A673 (cell line): ENCODE measurements at regions not wholly inside any gene's neighbourhood (a gene's known extent, or its start where the extent isn't known, plus 50 kb on each side); places are given as distances from the start of the nearest gene placed in this dataset.

ENCODE experiments used
- BruUV-seq: library from RNA; stranded (reverse); fragments of 400-500 nt; replicated peaks from 2 replicates; lab custom pipeline; 2021; lab: Mats Ljungman, UMichigan
- CTCF ChIA-PET: fragments of 300-600 bp; sonication (Branson Sonifier 250); formaldehyde crosslinking; loops from one replicate; lab custom pipeline; 2022; ENCODE audit warnings: antibody characterized with exemption; lab: Charles Lee
- POLR2A ChIA-PET: fragments of 300-600 bp; sonication (Branson Sonifier 250); formaldehyde crosslinking; loops from one replicate; lab custom pipeline; 2022; ENCODE audit warnings: antibody characterized with exemption; ENCODE audit not compliant: low non-redundant PET; lab: Charles Lee
- DNase-seq: peaks from one replicate; pipeline ENCODE4 v3.0.0-alpha.2; 2015; ENCODE audit warnings: low spot score
- H3K27ac ChIP-seq: fragments of 200-600 bp; sonication (generic); 2 replicates; pipeline ENCODE4 v1.5.1; 2016; ENCODE audit warnings: mixed run types, low read depth, mild to moderate bottlenecking, mixed read lengths, antibody characterized with exemption, low read length; ENCODE audit not compliant: poor library complexity, severe bottlenecking
- H3K27me3 ChIP-seq: fragments of 200-600 bp; sonication (generic); replicated peaks from 2 replicates; pipeline ENCODE4 v1.6.1; 2017; ENCODE audit warnings: mixed run types, low read depth, mild to moderate bottlenecking, mixed read lengths, antibody characterized with exemption, low read length; ENCODE audit not compliant: insufficient read depth, poor library complexity
- H3K36me3 ChIP-seq: fragments of 200-600 bp; sonication (generic); 2 replicates; pipeline ENCODE4 v1.6.1; 2016; ENCODE audit warnings: mixed run types, mild to moderate bottlenecking, mixed read lengths, antibody characterized with exemption, low read length; ENCODE audit not compliant: insufficient read depth, poor library complexity, severe bottlenecking
- H3K4me1 ChIP-seq: fragments of 200-600 bp; sonication (generic); 2 replicates; pipeline ENCODE4 v1.6.1; 2017; ENCODE audit warnings: mixed run types, mild to moderate bottlenecking, mixed read lengths, antibody characterized with exemption, low read length; ENCODE audit not compliant: insufficient read depth, poor library complexity, severe bottlenecking
- H3K4me3 ChIP-seq: fragments of 200-600 bp; sonication (generic); 2 replicates; pipeline ENCODE4 v1.5.1; 2016; ENCODE audit warnings: low read depth, mixed run types, mild to moderate bottlenecking, mixed read lengths, low read length; ENCODE audit not compliant: poor library complexity, severe bottlenecking
- H3K9me3 ChIP-seq: fragments of 200-600 bp; sonication (generic); 2 replicates; pipeline ENCODE4 v1.6.1; 2016; ENCODE audit warnings: mixed run types, low read depth, mild to moderate bottlenecking, mixed read lengths, antibody characterized with exemption, low read length; ENCODE audit not compliant: poor library complexity, severe bottlenecking
- EZH2 ChIP-seq: fragments of 200-600 bp; sonication (generic); IDR thresholded peaks from 2 replicates; pipeline ENCODE4 v1.6.1; 2017; ENCODE audit warnings: borderline replicate concordance, low read depth, mild to moderate bottlenecking, mixed read lengths, antibody characterized with exemption, low read length; ENCODE audit not compliant: poor library complexity, severe bottlenecking
- intact Hi-C: fragments of 100-400 bp; cut with micrococcal nuclease; formaldehyde crosslinking; loops from one replicate; pipeline ENCODE4 v1.10.0; 2022; ENCODE audit not compliant: unreplicated experiment
- TF ChIP-seq, protein P1 (sequence below): fragments of 300-800, 200-600 bp; sonication (generic); conservative IDR thresholded peaks from 2 replicates; pipeline ENCODE4 v1.5.1; 2017; ENCODE audit warnings: low read depth, mild to moderate bottlenecking, antibody characterized with exemption, low read length, moderate library complexity, mixed read lengths

DNA sequence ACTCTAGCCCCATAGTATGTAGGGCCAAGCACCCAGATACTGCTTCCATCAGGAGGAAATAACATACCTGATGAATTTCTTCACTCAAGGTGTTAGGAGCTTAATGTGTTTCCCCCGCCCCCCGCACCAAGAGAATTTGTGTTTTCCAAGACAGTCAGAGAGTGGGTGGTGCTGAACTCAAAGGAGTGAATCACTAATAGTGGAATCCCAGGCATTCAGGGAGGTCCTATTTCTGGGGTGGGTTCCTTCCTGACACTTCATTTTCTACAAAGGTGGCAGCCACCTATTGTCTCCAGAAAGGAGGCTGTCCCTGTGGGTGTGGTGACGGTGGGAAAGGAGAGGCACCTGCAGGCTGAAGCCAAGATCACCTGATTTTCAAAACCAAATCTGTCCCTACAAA is 50.8 kb upstream of the ELF5 start:
- DNase-seq = no peak
- intact Hi-C loops = no loop called here
- Histone ChIP-seq H3K4me1 (no peaks in the 10 kb centered on the region), H3K4me3 (no peak overlapping the region), H3K27ac (no peak overlapping the region), H3K36me3 (no peaks in the 10 kb centered on the region), H3K27me3 (peaks cover 64% of the 10 kb centered on the region), H3K9me3 (no peaks in the 10 kb centered on the region)
- no TSS peak for BruUV-seq
- POLR2A ChIA-PET = no interaction called here
- TF ChIP-seq EZH2 = no peak
- TF ChIP-seq, protein P1, sequence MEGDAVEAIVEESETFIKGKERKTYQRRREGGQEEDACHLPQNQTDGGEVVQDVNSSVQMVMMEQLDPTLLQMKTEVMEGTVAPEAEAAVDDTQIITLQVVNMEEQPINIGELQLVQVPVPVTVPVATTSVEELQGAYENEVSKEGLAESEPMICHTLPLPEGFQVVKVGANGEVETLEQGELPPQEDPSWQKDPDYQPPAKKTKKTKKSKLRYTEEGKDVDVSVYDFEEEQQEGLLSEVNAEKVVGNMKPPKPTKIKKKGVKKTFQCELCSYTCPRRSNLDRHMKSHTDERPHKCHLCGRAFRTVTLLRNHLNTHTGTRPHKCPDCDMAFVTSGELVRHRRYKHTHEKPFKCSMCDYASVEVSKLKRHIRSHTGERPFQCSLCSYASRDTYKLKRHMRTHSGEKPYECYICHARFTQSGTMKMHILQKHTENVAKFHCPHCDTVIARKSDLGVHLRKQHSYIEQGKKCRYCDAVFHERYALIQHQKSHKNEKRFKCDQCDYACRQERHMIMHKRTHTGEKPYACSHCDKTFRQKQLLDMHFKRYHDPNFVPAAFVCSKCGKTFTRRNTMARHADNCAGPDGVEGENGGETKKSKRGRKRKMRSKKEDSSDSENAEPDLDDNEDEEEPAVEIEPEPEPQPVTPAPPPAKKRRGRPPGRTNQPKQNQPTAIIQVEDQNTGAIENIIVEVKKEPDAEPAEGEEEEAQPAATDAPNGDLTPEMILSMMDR = no peak
- CTCF ChIA-PET = no interaction called here

- intact Hi-C loops = no loop called here
- no peak for TF ChIP-seq EZH2
- TF ChIP-seq, protein P1 = no peak
- DNase-seq = no peak
- BruUV-seq = no TSS peak
- ChIA-PET CTCF (interaction anchor here (0.5 kb wide), 1 partner anchor 326 kb away, joined by 3 read pairs; no protein-coding TSS in a partner anchor), POLR2A (interaction anchor here (0.6 kb wide), 1 partner anchor 210 kb away, joined by 3 read pairs; no protein-coding TSS in a partner anchor)
- Histone ChIP-seq H3K9me3 (no peaks in the 10 kb centered on the region), H3K27me3 (peaks cover 62% of the 10 kb centered on the region), H3K4me1 (no peaks in the 10 kb centered on the region), H3K36me3 (no peaks in the 10 kb centered on the region), H3K27ac (no peak overlapping the region), H3K4me3 (no peak overlapping the region)
These were observed 51.2 kb upstream of the ELF5 start for GRCh38 chr11:34564807-34565241.

DNA sequence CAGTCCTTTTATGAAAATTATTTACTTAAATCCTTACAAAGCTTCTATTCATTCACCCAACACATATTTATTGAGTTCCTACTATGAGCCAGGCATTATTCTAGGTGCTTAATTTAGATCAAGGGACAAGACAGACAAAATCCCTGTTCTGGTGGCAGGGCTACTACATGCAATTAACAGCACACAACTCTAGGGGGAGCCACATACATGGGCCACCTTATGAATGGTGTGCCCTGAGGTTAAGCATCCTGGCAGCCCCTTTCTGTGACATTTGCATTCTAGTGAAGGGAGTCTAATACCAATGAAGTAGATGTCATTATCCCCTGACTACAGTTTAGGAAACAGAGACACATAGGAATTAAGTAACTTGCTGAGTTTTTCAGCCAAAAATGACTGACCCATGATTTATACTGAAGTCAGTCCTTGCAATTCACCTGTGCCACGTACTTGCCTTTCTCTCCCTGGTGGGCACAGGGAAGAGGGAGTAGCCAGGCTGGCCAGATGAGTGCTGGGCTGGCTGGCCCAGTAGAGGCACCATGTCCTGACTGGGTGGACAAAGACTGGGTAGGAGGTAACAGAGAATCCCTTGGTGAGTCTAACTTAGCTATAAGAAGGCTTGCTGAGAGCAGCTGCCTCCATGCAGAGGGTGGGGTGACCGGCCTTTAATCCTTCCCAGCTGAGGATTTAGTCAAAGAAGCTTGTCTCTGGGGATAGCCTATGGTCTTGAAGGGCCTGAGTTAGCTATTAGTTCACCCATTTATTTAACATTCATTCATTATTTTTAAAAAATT is 52.0 kb upstream of the ELF5 start:
- no peaks in the 10 kb centered on the region for H3K36me3 ChIP-seq
- no peak overlapping the region for H3K27ac ChIP-seq
- CTCF ChIA-PET = interaction anchor here (0.5 to 1.0 kb wide), 2 partner anchors 9 to 326 kb away, joined by 3 read pairs; no protein-coding TSS in a partner anchor
- no peak for TF ChIP-seq EZH2
- TF ChIP-seq, protein P1 = peak; percentile 93
- BruUV-seq = no TSS peak
- H3K9me3 ChIP-seq = no peaks in the 10 kb centered on the region
- H3K27me3 ChIP-seq = peaks cover 62% of the 10 kb centered on the region
- intact Hi-C loops = no loop called here
- no peak overlapping the region for H3K4me3 ChIP-seq
- POLR2A ChIA-PET = interaction anchor here (0.5 to 0.7 kb wide), 3 partner anchors 86 to 510 kb away, joined by 3 to 4 read pairs (median 3); no protein-coding TSS in a partner anchor
- DNase-seq = peak; percentile 63
- H3K4me1 ChIP-seq = no peaks in the 10 kb centered on the region
